ENCODE measurements at regions not wholly inside any gene's neighbourhood (a gene's known extent, or its start where the extent isn't known, plus 50 kb on each side); places are given as distances from the start of the nearest gene placed in this dataset.

DNA sequence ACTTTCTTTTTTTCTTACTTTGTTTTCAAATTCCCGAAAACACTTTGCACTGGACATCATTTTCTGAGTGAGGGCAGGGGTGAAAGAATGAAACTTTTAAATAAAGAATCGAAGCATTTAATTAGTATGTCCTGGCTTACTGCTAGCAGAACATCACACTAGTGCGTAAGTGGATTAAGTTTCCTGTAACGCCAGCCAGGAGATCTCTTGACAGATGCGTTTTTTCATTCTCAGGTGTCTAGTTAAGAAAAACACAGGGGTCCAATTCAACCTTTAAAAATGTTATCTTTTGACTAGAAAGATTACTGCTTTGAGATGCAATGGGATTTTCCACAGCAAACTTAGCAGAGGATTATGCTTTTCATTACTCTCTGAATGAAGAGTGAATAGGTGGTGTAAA lies 858.8 kb upstream of the EPHA7 start:
- DNase-seq (ENCODE audit: low read depth) = no peak
- no peak overlapping the region for H3K4me3 ChIP-seq (ENCODE audit: low read depth, low read length)
- TF ChIP-seq, protein P1, sequence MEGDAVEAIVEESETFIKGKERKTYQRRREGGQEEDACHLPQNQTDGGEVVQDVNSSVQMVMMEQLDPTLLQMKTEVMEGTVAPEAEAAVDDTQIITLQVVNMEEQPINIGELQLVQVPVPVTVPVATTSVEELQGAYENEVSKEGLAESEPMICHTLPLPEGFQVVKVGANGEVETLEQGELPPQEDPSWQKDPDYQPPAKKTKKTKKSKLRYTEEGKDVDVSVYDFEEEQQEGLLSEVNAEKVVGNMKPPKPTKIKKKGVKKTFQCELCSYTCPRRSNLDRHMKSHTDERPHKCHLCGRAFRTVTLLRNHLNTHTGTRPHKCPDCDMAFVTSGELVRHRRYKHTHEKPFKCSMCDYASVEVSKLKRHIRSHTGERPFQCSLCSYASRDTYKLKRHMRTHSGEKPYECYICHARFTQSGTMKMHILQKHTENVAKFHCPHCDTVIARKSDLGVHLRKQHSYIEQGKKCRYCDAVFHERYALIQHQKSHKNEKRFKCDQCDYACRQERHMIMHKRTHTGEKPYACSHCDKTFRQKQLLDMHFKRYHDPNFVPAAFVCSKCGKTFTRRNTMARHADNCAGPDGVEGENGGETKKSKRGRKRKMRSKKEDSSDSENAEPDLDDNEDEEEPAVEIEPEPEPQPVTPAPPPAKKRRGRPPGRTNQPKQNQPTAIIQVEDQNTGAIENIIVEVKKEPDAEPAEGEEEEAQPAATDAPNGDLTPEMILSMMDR (IDR thresholded peaks at IDR 0.05; ENCODE audit: insufficient read depth, low read depth, low read length, missing control alignments) = no peak

GRCh38 chr6:94272327-94272726 lies 853.0 kb upstream of the EPHA7 start:
- DNase-seq (ENCODE audit: low read depth) = no peak
- TF ChIP-seq, protein P1 (IDR thresholded peaks at IDR 0.05; ENCODE audit: insufficient read depth, low read depth, low read length, missing control alignments) = no peak
- no peak overlapping the region for H3K4me3 ChIP-seq (ENCODE audit: low read depth, low read length)

GRCh38 chr6:94270091-94270948 lies 851.0 kb upstream of the EPHA7 start:
- TF ChIP-seq, protein P1 (IDR thresholded peaks at IDR 0.05; ENCODE audit: insufficient read depth, low read depth, low read length, missing control alignments) = no peak
- no peak for DNase-seq (ENCODE audit: low read depth)
- no peak overlapping the region for H3K4me3 ChIP-seq (ENCODE audit: low read depth, low read length)

- no peak for DNase-seq (ENCODE audit: low read depth)
- TF ChIP-seq, protein P1 (IDR thresholded peaks at IDR 0.05; ENCODE audit: insufficient read depth, low read depth, low read length, missing control alignments) = no peak
- no peak overlapping the region for H3K4me3 ChIP-seq (ENCODE audit: low read depth, low read length)
Observed at GRCh38 chr6:94269256-94269655, 849.9 kb upstream of the EPHA7 start.

- H3K4me3 ChIP-seq (ENCODE audit: low read depth, low read length) = no peak overlapping the region
- no peak for DNase-seq (ENCODE audit: low read depth)
- TF ChIP-seq, protein P1 (IDR thresholded peaks at IDR 0.05; ENCODE audit: insufficient read depth, low read depth, low read length, missing control alignments) = no peak
Observed at GRCh38 chr6:94260765-94261164, 841.4 kb upstream of the EPHA7 start.

DNA sequence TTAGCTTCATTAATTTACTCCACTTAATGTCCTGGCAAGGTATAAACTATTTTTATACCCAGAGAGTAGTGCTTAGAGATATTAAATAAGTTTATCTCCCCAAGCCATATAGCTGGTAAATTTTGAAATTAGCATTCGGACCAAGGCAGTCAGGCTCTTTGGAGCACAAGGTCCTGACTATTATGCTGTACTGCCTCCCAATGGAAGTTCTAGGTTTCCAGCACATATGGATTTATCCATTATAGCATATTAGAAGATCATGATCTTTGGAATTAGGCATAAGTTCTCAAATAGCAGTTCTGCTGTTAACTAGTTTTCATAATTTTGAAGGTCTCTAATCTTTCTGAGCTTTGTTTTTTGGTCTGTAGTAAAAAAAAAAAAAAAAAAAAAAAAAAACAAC lies 835.3 kb upstream of the EPHA7 start:
- TF ChIP-seq, protein P1 (IDR thresholded peaks at IDR 0.05; ENCODE audit: insufficient read depth, low read depth, low read length, missing control alignments) = no peak
- H3K4me3 ChIP-seq (ENCODE audit: low read depth, low read length) = no peak overlapping the region
- DNase-seq (ENCODE audit: low read depth) = no peak

GRCh38 chr6:94251878-94252277 lies 832.5 kb upstream of the EPHA7 start:
- TF ChIP-seq, protein P1 (IDR thresholded peaks at IDR 0.05; ENCODE audit: insufficient read depth, low read depth, low read length, missing control alignments) = no peak
- no peak overlapping the region for H3K4me3 ChIP-seq (ENCODE audit: low read depth, low read length)
- DNase-seq (ENCODE audit: low read depth) = no peak
